GM12878 (cell line): ENCODE measurements at regions not wholly inside any gene's neighbourhood (a gene's known extent, or its start where the extent isn't known, plus 50 kb on each side); places are given as distances from the start of the nearest gene placed in this dataset.

Experiments
- BACH1 ChIP-seq: fragments of 450-650 bp; IDR thresholded peaks from 2 replicates; pipeline ENCODE4 v1.6.1; 2017; ENCODE audit warnings: mild to moderate bottlenecking, borderline replicate concordance
- JUND ChIP-seq: IDR thresholded peaks from 2 replicates; pipeline ENCODE4 v1.6.1; 2012; ENCODE audit warnings: low read depth, mild to moderate bottlenecking, low read length, improper control_type of control experiment, moderate library complexity
- TF ChIP-seq, protein P1 (sequence below), 3 experiments: IDR thresholded peaks in 2 of 3; conservative IDR thresholded peaks in 1 of 3; 2 replicates each; pipeline ENCODE4 v1.5.1; 2011; ENCODE audit warnings: low read depth in 3 of 3, low read length in 3 of 3, mild to moderate bottlenecking in 3 of 3, control low read depth in 2 of 3, moderate library complexity in 2 of 3, inconsistent platforms in 1 of 3, mixed read lengths in 1 of 3; ENCODE audit not compliant: control insufficient read depth in 2 of 3, insufficient read depth in 1 of 3; ENCODE audit errors: extremely low read depth in 1 of 3
- TF ChIP-seq, protein P2 (sequence below): IDR thresholded peaks from 2 replicates; pipeline ENCODE4 v1.6.1; 2012; ENCODE audit warnings: mild to moderate bottlenecking, low read depth, low read length

DNA sequence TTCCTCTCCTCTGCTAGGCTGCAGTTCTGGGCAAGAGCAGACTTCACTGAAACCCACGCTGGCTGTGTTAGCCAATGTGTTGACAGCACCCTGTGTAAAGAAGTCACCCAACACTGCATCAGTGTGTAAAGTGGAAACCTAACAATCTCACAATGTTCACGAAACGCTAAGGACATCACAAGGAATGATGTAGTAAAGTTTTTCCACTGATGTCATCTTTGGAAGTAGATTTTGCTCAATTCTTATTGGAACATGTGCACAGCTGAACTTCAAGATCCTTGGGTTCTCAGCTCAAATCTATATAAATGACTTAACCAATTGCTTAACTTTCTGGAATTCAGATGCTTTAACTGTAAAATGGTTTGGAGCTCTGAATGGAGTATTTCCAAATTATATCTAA is 1112.5 kb downstream of the TSN start:
- TF ChIP-seq, protein P1, sequence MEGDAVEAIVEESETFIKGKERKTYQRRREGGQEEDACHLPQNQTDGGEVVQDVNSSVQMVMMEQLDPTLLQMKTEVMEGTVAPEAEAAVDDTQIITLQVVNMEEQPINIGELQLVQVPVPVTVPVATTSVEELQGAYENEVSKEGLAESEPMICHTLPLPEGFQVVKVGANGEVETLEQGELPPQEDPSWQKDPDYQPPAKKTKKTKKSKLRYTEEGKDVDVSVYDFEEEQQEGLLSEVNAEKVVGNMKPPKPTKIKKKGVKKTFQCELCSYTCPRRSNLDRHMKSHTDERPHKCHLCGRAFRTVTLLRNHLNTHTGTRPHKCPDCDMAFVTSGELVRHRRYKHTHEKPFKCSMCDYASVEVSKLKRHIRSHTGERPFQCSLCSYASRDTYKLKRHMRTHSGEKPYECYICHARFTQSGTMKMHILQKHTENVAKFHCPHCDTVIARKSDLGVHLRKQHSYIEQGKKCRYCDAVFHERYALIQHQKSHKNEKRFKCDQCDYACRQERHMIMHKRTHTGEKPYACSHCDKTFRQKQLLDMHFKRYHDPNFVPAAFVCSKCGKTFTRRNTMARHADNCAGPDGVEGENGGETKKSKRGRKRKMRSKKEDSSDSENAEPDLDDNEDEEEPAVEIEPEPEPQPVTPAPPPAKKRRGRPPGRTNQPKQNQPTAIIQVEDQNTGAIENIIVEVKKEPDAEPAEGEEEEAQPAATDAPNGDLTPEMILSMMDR (IDR thresholded peaks at IDR 0.05 in 2 of 3, conservative IDR thresholded peaks at IDR 0.05 in 1 of 3; ENCODE audit: control insufficient read depth in 2 of 3, extremely low read depth in 1 of 3, insufficient read depth in 1 of 3, low read depth in 3 of 3, low read length in 3 of 3), result no peak
- no peak for TF ChIP-seq BACH1
- TF ChIP-seq, protein P2, sequence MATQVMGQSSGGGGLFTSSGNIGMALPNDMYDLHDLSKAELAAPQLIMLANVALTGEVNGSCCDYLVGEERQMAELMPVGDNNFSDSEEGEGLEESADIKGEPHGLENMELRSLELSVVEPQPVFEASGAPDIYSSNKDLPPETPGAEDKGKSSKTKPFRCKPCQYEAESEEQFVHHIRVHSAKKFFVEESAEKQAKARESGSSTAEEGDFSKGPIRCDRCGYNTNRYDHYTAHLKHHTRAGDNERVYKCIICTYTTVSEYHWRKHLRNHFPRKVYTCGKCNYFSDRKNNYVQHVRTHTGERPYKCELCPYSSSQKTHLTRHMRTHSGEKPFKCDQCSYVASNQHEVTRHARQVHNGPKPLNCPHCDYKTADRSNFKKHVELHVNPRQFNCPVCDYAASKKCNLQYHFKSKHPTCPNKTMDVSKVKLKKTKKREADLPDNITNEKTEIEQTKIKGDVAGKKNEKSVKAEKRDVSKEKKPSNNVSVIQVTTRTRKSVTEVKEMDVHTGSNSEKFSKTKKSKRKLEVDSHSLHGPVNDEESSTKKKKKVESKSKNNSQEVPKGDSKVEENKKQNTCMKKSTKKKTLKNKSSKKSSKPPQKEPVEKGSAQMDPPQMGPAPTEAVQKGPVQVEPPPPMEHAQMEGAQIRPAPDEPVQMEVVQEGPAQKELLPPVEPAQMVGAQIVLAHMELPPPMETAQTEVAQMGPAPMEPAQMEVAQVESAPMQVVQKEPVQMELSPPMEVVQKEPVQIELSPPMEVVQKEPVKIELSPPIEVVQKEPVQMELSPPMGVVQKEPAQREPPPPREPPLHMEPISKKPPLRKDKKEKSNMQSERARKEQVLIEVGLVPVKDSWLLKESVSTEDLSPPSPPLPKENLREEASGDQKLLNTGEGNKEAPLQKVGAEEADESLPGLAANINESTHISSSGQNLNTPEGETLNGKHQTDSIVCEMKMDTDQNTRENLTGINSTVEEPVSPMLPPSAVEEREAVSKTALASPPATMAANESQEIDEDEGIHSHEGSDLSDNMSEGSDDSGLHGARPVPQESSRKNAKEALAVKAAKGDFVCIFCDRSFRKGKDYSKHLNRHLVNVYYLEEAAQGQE, result no peak
- no peak for TF ChIP-seq JUND
